Esophagus squamous epithelium (tissue), 4 donors: ENCODE measurements at regions not wholly inside any gene's neighbourhood (a gene's known extent, or its start where the extent isn't known, plus 50 kb on each side); places are given as distances from the start of the nearest gene placed in this dataset.

Experiments used
- CTCF ChIP-seq, 6 experiments: fragments of 450-650 bp in 4 of 6; fragments of 200-600 bp in 2 of 6; sonication (generic) in 2 of 6; IDR thresholded peaks; one replicate each; pipeline ENCODE4 v1.5.1; 2016 to 2019; ENCODE audit warnings: antibody characterized with exemption in 6 of 6, mild to moderate bottlenecking in 4 of 6, moderate library complexity in 4 of 6
- POLR2A ChIP-seq, 4 donors: fragments of 450-650 bp; IDR thresholded peaks; one replicate each; pipeline ENCODE4 v1.6.1; 2017; ENCODE audit warnings: antibody characterized with exemption in 4 of 4, mild to moderate bottlenecking in 4 of 4, moderate library complexity in 3 of 4

GRCh38 chr3:63043631-63044030 lies 168.4 kb upstream of the CADPS start:
- TF ChIP-seq CTCF (IDR thresholded peaks at IDR 0.05) (no peak), POLR2A (IDR thresholded peaks at IDR 0.05) (no peak)
